DOHH2 (cell line): ENCODE measurements at regions not wholly inside any gene's neighbourhood (a gene's known extent, or its start where the extent isn't known, plus 50 kb on each side); places are given as distances from the start of the nearest gene placed in this dataset.

Source experiments
- H3F3A ChIP-seq: fragments of 200-600 bp; sonication (generic), shearing (Covaris generic); 2 replicates; pipeline ENCODE4 v1.6.0; 2016; ENCODE audit warnings: antibody characterized with exemption, mild to moderate bottlenecking; ENCODE audit not compliant: control insufficient read depth, insufficient read depth
- H3K27ac ChIP-seq: fragments of 200-600 bp; sonication (generic); 2 replicates; pipeline ENCODE4 v1.5.1; 2014; ENCODE audit warnings: low read depth, mild to moderate bottlenecking, low read length, moderate library complexity
- H3K27me3 ChIP-seq: fragments of 200-600 bp; sonication (generic); 2 replicates; pipeline ENCODE4 v1.6.1; 2014; ENCODE audit warnings: mild to moderate bottlenecking, low read length, mixed read lengths; ENCODE audit not compliant: control insufficient read depth
- H3K36me3 ChIP-seq: fragments of 200-600 bp; sonication (generic); 2 replicates; pipeline ENCODE4 v1.6.1; 2014; ENCODE audit warnings: mild to moderate bottlenecking, low read length, moderate library complexity, mixed read lengths; ENCODE audit not compliant: control insufficient read depth
- H3K4me1 ChIP-seq: fragments of 200-600 bp; sonication (generic); 2 replicates; pipeline ENCODE4 v1.6.1; 2014; ENCODE audit warnings: mild to moderate bottlenecking, low read length, mixed read lengths; ENCODE audit not compliant: control insufficient read depth
- H3K4me2 ChIP-seq: fragments of 200-600 bp; sonication (generic); 2 replicates; pipeline ENCODE4 v1.6.0; 2014; ENCODE audit warnings: mild to moderate bottlenecking, low read length, moderate library complexity
- H3K4me3 ChIP-seq: fragments of 200-600 bp; sonication (generic); 2 replicates; pipeline ENCODE4 v1.5.1; 2014; ENCODE audit warnings: mild to moderate bottlenecking, low read length, mixed read lengths
- H3K79me2 ChIP-seq: fragments of 200-600 bp; sonication (generic); 2 replicates; pipeline ENCODE4 v1.6.1; 2014; ENCODE audit warnings: mild to moderate bottlenecking, low read length, mixed read lengths; ENCODE audit not compliant: control insufficient read depth
- H3K9me2 ChIP-seq: fragments of 200-600 bp; sonication (generic); replicated peaks from 2 replicates; pipeline ENCODE4 v1.6.1; 2014; ENCODE audit warnings: mild to moderate bottlenecking, low read length, mixed read lengths; ENCODE audit not compliant: control insufficient read depth
- H3K9me3 ChIP-seq: fragments of 200-600 bp; sonication (generic); 2 replicates; pipeline ENCODE4 v1.6.1; 2014; ENCODE audit warnings: antibody characterized with exemption, low read length, mixed read lengths; ENCODE audit not compliant: control insufficient read depth, insufficient read depth
- H4K20me1 ChIP-seq: fragments of 200-600 bp; sonication (generic); 2 replicates; pipeline ENCODE4 v1.6.0; 2014; ENCODE audit warnings: low read depth, mild to moderate bottlenecking, antibody characterized with exemption, low read length, moderate library complexity; ENCODE audit not compliant: control insufficient read depth, insufficient read depth
- CTCF ChIP-seq: fragments of 200-600 bp; sonication (generic); IDR thresholded peaks from one replicate; pipeline ENCODE4 v1.5.1; 2014; ENCODE audit warnings: antibody characterized with exemption, mild to moderate bottlenecking, low read depth, low read length; ENCODE audit not compliant: poor library complexity, severe bottlenecking
- EZH2phosphoT487 ChIP-seq: fragments of 200-600 bp; sonication (generic); IDR thresholded peaks from 2 replicates; pipeline ENCODE4 v1.6.1; 2017; ENCODE audit warnings: borderline replicate concordance, mild to moderate bottlenecking, antibody characterized with exemption, low read length, moderate library complexity, mixed read lengths

- H3K9me2 ChIP-seq = no peaks in the 10 kb centered on the region
- no peak for TF ChIP-seq CTCF
- TF ChIP-seq EZH2phosphoT487 = no peak
- H3K27ac ChIP-seq = no peak overlapping the region
- no peaks in the 10 kb centered on the region for H4K20me1 ChIP-seq
- no peaks in the 10 kb centered on the region for H3F3A ChIP-seq
- no peak overlapping the region for H3K4me2 ChIP-seq
- no peak overlapping the region for H3K4me3 ChIP-seq
- no peaks in the 10 kb centered on the region for H3K79me2 ChIP-seq
- no peaks in the 10 kb centered on the region for H3K27me3 ChIP-seq
- H3K4me1 ChIP-seq = no peaks in the 10 kb centered on the region
- H3K9me3 ChIP-seq = peaks cover 1% of the 10 kb centered on the region; the same call in 1 of the 2 replicates
- no peaks in the 10 kb centered on the region for H3K36me3 ChIP-seq
Measured at GRCh38 chr10:16232441-16232840, 204.4 kb upstream of the PTER start.

GRCh38 chr10:16234916-16235315 is 201.9 kb upstream of the PTER start:
- no peaks in the 10 kb centered on the region for H3K79me2 ChIP-seq
- H3K27me3 ChIP-seq = no peaks in the 10 kb centered on the region
- H3K9me3 ChIP-seq = no peaks in the 10 kb centered on the region
- no peak overlapping the region for H3K27ac ChIP-seq
- no peaks in the 10 kb centered on the region for H3K4me1 ChIP-seq
- TF ChIP-seq CTCF = no peak
- TF ChIP-seq EZH2phosphoT487 = no peak
- no peaks in the 10 kb centered on the region for H3K36me3 ChIP-seq
- no peaks in the 10 kb centered on the region for H3F3A ChIP-seq
- H3K4me2 ChIP-seq = no peak overlapping the region
- no peaks in the 10 kb centered on the region for H4K20me1 ChIP-seq
- H3K9me2 ChIP-seq = no peaks in the 10 kb centered on the region
- H3K4me3 ChIP-seq = no peak overlapping the region

GRCh38 chr10:16242446-16242845 is 194.4 kb upstream of the PTER start:
- no peaks in the 10 kb centered on the region for H3K36me3 ChIP-seq
- H3K79me2 ChIP-seq = no peaks in the 10 kb centered on the region
- no peaks in the 10 kb centered on the region for H3K4me1 ChIP-seq
- no peaks in the 10 kb centered on the region for H3K9me3 ChIP-seq
- H3K27ac ChIP-seq = no peak overlapping the region
- no peak overlapping the region for H3K4me2 ChIP-seq
- H3K4me3 ChIP-seq = no peak overlapping the region
- TF ChIP-seq EZH2phosphoT487 = no peak
- no peak for TF ChIP-seq CTCF
- no peaks in the 10 kb centered on the region for H4K20me1 ChIP-seq
- H3F3A ChIP-seq = no peaks in the 10 kb centered on the region
- no peaks in the 10 kb centered on the region for H3K9me2 ChIP-seq
- H3K27me3 ChIP-seq = no peaks in the 10 kb centered on the region
